ENCODE measurements at regions not wholly inside any gene's neighbourhood (a gene's known extent, or its start where the extent isn't known, plus 50 kb on each side); places are given as distances from the start of the nearest gene placed in this dataset.

DNA sequence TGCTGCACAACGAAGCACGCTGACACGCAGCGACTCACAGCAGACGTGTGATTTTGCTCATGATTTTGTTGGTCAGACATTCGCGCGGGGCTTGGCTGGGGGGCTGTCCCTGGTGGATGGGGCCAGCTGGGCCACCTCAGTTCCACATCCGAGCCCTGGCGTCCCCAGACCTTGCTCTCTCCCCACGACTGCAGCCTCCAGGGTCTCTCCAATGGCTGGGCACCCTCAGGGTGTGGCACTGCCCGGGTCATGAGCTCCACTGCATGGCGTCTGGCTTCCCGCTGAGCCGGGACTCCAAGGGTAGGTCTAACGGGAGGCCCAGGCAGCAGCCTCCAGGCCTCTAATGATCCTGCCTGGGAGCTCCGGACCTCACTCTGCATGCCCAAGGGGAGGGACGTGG, 173.0 kb upstream of the AJAP1 start:
- H3K36me3 ChIP-seq (ENCODE audit: control insufficient read depth in 2 of 2, extremely low read depth in 1 of 2, insufficient read depth in 2 of 2, low read length in 2 of 2), result no peaks in the 10 kb centered on the region
- H3K79me2 ChIP-seq (ENCODE audit: control insufficient read depth, insufficient read depth, low read length), result no peaks in the 10 kb centered on the region
- no peak overlapping the region for H2AFZ ChIP-seq (ENCODE audit: low read depth, low read length)
- FAIRE-seq (no peak), DNase-seq (ENCODE audit: low read depth, low spot score) (no peak)
- no TSS peak for BruUV-seq (replicated peaks)
- peaks cover 15% of the 10 kb centered on the region for H3K9me3 ChIP-seq (replicated peaks; ENCODE audit: control insufficient read depth, insufficient read depth, low read length)
- no peaks in the 10 kb centered on the region for H3K9me1 ChIP-seq (replicated peaks; ENCODE audit: control insufficient read depth, extremely low read depth, insufficient read depth, low read length)
- no peak overlapping the region for H3K9ac ChIP-seq (replicated peaks; ENCODE audit: extremely low read depth, insufficient read depth, low read length)
- H3K4me2 ChIP-seq (ENCODE audit: insufficient read depth, low read length), result no peak overlapping the region
- intact Hi-C loops (cut with micrococcal nuclease), result no loop called here
- POLR2A ChIA-PET, result no interaction called here
- H3K27ac ChIP-seq (ENCODE audit: insufficient read depth, low read depth, low read length), result no peak overlapping the region
- CTCF ChIA-PET, result no interaction called here
- no peaks in the 10 kb centered on the region for H3K4me1 ChIP-seq (ENCODE audit: control insufficient read depth, extremely low read depth, insufficient read depth, low read length)
- H4K20me1 ChIP-seq (replicated peaks; ENCODE audit: control insufficient read depth, extremely low read depth, insufficient read depth, low read length), result no peaks in the 10 kb centered on the region
- dilution Hi-C loops (cut with MboI; ENCODE audit: extremely low pct_ligation_motif_present, low sequenced_read_pairs), result no loop called here
- no peaks in the 10 kb centered on the region for H3K27me3 ChIP-seq (ENCODE audit: control insufficient read depth in 2 of 2, insufficient read depth in 2 of 2, low read length in 2 of 2)
- TF ChIP-seq, protein P1, sequence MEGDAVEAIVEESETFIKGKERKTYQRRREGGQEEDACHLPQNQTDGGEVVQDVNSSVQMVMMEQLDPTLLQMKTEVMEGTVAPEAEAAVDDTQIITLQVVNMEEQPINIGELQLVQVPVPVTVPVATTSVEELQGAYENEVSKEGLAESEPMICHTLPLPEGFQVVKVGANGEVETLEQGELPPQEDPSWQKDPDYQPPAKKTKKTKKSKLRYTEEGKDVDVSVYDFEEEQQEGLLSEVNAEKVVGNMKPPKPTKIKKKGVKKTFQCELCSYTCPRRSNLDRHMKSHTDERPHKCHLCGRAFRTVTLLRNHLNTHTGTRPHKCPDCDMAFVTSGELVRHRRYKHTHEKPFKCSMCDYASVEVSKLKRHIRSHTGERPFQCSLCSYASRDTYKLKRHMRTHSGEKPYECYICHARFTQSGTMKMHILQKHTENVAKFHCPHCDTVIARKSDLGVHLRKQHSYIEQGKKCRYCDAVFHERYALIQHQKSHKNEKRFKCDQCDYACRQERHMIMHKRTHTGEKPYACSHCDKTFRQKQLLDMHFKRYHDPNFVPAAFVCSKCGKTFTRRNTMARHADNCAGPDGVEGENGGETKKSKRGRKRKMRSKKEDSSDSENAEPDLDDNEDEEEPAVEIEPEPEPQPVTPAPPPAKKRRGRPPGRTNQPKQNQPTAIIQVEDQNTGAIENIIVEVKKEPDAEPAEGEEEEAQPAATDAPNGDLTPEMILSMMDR (IDR thresholded peaks at IDR 0.05; ENCODE audit: extremely low read depth in 1 of 2, insufficient read depth in 1 of 2, low read depth in 1 of 2, low read length in 2 of 2), result no peak
- TF ChIP-seq MYC (IDR thresholded peaks at IDR 0.05; ENCODE audit: low read depth, low read length) (no peak), FOS (IDR thresholded peaks at IDR 0.05; ENCODE audit: borderline replicate concordance, insufficient read depth, low read length) (no peak), POLR2A (IDR thresholded peaks at IDR 0.05; ENCODE audit: low read depth, low read length) (no peak), POLR2AphosphoS5 (IDR thresholded peaks at IDR 0.05; ENCODE audit: insufficient read depth, low read depth, low read length) (no peak), JUN (IDR thresholded peaks at IDR 0.05; ENCODE audit: borderline replicate concordance, insufficient read depth, insufficient read length, low read depth) (no peak), EZH2 (IDR thresholded peaks at IDR 0.05; ENCODE audit: borderline replicate concordance, low read depth, low read length, severe bottlenecking) (no peak), GATA2 (IDR thresholded peaks at IDR 0.05; ENCODE audit: insufficient read depth, insufficient read length, low read depth, low read length) (no peak)
- TF ChIP-seq, protein P2, sequence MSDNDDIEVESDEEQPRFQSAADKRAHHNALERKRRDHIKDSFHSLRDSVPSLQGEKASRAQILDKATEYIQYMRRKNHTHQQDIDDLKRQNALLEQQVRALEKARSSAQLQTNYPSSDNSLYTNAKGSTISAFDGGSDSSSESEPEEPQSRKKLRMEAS (IDR thresholded peaks at IDR 0.05; ENCODE audit: insufficient read depth, insufficient read length), result no peak
- H3K4me3 ChIP-seq (replicated peaks in 1 of 3; ENCODE audit: insufficient read depth in 1 of 3, low read depth in 1 of 3, low read length in 3 of 3), result no peak overlapping the region
